ENCODE measurements at regions not wholly inside any gene's neighbourhood (a gene's known extent, or its start where the extent isn't known, plus 50 kb on each side); places are given as distances from the start of the nearest gene placed in this dataset.
"Not testable (repeated sequence)": the region's sequence is repeated elsewhere in the genome, so short reads cannot be mapped to it uniquely, and the experiment has no call there.

- DNase-seq: no peak
Observed at GRCh38 chr19:27966390-27966816, 1246.5 kb downstream of the UQCRFS1 start.

GRCh38 chr19:27964185-27964584 lies 1248.8 kb downstream of the UQCRFS1 start:
- DNase-seq: no peak

GRCh38 chr19:27962264-27962663 lies 1250.7 kb downstream of the UQCRFS1 start:
- no peak for DNase-seq

GRCh38 chr19:27955485-27956480 lies 1257.2 kb downstream of the UQCRFS1 start:
- DNase-seq: no peak

GRCh38 chr19:27942607-27943006 lies 1270.3 kb downstream of the UQCRFS1 start:
- DNase-seq: not testable (repeated sequence)

- no peak for DNase-seq
Observed at GRCh38 chr19:27936139-27936538, 1276.8 kb downstream of the UQCRFS1 start.

GRCh38 chr19:27935669-27936068 lies 1277.3 kb downstream of the UQCRFS1 start:
- DNase-seq: no peak

- no peak for DNase-seq
Observed at GRCh38 chr19:27929399-27929798, 1283.6 kb downstream of the UQCRFS1 start.

- DNase-seq: no peak
Observed at GRCh38 chr19:27925202-27925601, 1287.7 kb downstream of the UQCRFS1 start.

- no peak for DNase-seq
Observed at GRCh38 chr19:27922970-27923369, 1290.0 kb downstream of the UQCRFS1 start.

GRCh38 chr19:27920774-27921173 lies 1292.2 kb downstream of the UQCRFS1 start:
- DNase-seq: no peak

- no peak for DNase-seq
Observed at GRCh38 chr19:27918818-27919217, 1294.1 kb downstream of the UQCRFS1 start.

GRCh38 chr19:27911122-27911898 lies 1301.6 kb downstream of the UQCRFS1 start:
- no peak for DNase-seq

GRCh38 chr19:27909861-27910260 lies 1303.1 kb downstream of the UQCRFS1 start:
- DNase-seq: no peak

- DNase-seq: no peak
Observed at GRCh38 chr19:27909185-27909840, 1303.6 kb downstream of the UQCRFS1 start.

GRCh38 chr19:27906081-27906480 lies 1306.9 kb downstream of the UQCRFS1 start:
- no peak for DNase-seq

- no peak for DNase-seq
Observed at GRCh38 chr19:27905074-27905473, 1307.9 kb downstream of the UQCRFS1 start.

- DNase-seq: no peak
Observed at GRCh38 chr19:27901078-27901477, 1311.9 kb downstream of the UQCRFS1 start.

- DNase-seq: no peak
Observed at GRCh38 chr19:27896091-27896490, 1316.9 kb downstream of the UQCRFS1 start.

- DNase-seq: no peak
Observed at GRCh38 chr19:27894906-27895754, 1317.8 kb downstream of the UQCRFS1 start.

GRCh38 chr19:27892500-27892899 lies 1320.5 kb downstream of the UQCRFS1 start:
- no peak for DNase-seq

GRCh38 chr19:27891411-27891810 lies 1321.5 kb downstream of the UQCRFS1 start:
- no peak for DNase-seq
